ENCODE measurements at regions not wholly inside any gene's neighbourhood (a gene's known extent, or its start where the extent isn't known, plus 50 kb on each side); places are given as distances from the start of the nearest gene placed in this dataset.
"Not testable (repeated sequence)": the region's sequence is repeated elsewhere in the genome, so short reads cannot be mapped to it uniquely, and the experiment has no call there.

DNA sequence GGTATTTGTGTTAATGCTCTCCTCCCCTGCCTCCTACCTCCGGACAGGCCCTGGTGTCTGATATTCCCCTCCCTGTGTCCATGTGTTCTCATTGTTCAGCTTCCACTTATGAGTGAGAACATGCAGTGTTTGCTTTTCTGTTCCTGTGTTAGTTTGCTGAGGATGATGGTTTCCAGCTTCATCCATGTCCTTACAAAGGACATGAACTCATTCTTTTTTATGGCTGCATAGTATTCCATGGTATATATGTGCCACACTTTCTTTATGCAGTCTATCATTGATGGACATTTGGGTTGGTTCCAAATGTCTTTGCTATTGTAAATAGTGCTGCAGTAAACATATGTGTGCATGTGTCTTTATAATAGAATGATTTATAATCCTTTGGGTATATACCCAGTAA is 105.2 kb upstream of the SNX2 start:
- not testable (repeated sequence) for TF ChIP-seq POLR2A (IDR thresholded peaks at IDR 0.05; ENCODE audit: low read length); GATA1 (IDR thresholded peaks at IDR 0.05; ENCODE audit: low read depth, low read length)

Data from erythroblast (primary cell).